ENCODE measurements at regions not wholly inside any gene's neighbourhood (a gene's known extent, or its start where the extent isn't known, plus 50 kb on each side); places are given as distances from the start of the nearest gene placed in this dataset.

GRCh38 chr1:104629589-104629988, 879.9 kb downstream of the AMY1C start:
- TF ChIP-seq POLR2AphosphoS5 (IDR thresholded peaks at IDR 0.05) (no peak), CTCF (IDR thresholded peaks at IDR 0.05 in 8 of 11, conservative IDR thresholded peaks at IDR 0.05 in 3 of 11) (no peak), POLR2A (IDR thresholded peaks at IDR 0.05) (no peak)
